ENCODE measurements at regions not wholly inside any gene's neighbourhood (a gene's known extent, or its start where the extent isn't known, plus 50 kb on each side); places are given as distances from the start of the nearest gene placed in this dataset.

GRCh38 chr11:114782650-114783310 lies 104.5 kb downstream of the NXPE2 start:
- TF ChIP-seq EZH2phosphoT487 (conservative IDR thresholded peaks at IDR 0.05; ENCODE audit: low read length), result no peak
- no peak for TF ChIP-seq CTCF (IDR thresholded peaks at IDR 0.05; ENCODE audit: insufficient read depth, low read length, poor library complexity, severe bottlenecking)

Measured in SU-DHL-6 (cell line).